VCaP (cell line): ENCODE measurements at regions not wholly inside any gene's neighbourhood (a gene's known extent, or its start where the extent isn't known, plus 50 kb on each side); places are given as distances from the start of the nearest gene placed in this dataset.
A peak's percentile ranks its signal among the peaks of the same experiment; 100 is the strongest.

Source experiments
- H3K27ac ChIP-seq: fragments of 450-650 bp; 2 replicates; pipeline ENCODE4 v1.5.1; 2017
- TF ChIP-seq, protein P1 (sequence below): fragments of 450-650 bp; conservative IDR thresholded peaks from 2 replicates; pipeline ENCODE4 v1.5.1; 2017; ENCODE audit warnings: mild to moderate bottlenecking, moderate library complexity

DNA sequence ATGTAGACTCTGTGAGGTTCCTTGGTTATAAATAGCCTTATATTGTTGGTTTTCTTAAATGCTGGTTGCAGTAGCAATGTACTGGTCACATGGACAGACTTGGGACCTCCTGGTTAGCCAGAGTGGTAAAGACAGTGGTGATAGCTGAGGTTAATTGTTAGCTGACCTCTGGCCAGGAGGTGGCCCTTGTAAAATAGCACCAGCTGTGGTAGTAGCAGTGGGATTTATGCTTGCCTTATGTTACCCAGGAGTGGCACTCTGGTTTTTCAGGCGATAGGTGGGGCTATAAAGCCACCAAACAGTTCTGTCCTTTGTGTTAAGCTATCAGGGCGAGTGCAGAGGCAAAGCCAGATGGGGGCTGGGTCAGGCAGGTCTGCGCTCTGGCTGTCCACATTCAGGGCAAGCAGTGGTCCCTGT is 94.8 kb upstream of the SRD5A2 start:
- TF ChIP-seq, protein P1, sequence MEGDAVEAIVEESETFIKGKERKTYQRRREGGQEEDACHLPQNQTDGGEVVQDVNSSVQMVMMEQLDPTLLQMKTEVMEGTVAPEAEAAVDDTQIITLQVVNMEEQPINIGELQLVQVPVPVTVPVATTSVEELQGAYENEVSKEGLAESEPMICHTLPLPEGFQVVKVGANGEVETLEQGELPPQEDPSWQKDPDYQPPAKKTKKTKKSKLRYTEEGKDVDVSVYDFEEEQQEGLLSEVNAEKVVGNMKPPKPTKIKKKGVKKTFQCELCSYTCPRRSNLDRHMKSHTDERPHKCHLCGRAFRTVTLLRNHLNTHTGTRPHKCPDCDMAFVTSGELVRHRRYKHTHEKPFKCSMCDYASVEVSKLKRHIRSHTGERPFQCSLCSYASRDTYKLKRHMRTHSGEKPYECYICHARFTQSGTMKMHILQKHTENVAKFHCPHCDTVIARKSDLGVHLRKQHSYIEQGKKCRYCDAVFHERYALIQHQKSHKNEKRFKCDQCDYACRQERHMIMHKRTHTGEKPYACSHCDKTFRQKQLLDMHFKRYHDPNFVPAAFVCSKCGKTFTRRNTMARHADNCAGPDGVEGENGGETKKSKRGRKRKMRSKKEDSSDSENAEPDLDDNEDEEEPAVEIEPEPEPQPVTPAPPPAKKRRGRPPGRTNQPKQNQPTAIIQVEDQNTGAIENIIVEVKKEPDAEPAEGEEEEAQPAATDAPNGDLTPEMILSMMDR = peak; percentile 44
- no peak overlapping the region for H3K27ac ChIP-seq

DNA sequence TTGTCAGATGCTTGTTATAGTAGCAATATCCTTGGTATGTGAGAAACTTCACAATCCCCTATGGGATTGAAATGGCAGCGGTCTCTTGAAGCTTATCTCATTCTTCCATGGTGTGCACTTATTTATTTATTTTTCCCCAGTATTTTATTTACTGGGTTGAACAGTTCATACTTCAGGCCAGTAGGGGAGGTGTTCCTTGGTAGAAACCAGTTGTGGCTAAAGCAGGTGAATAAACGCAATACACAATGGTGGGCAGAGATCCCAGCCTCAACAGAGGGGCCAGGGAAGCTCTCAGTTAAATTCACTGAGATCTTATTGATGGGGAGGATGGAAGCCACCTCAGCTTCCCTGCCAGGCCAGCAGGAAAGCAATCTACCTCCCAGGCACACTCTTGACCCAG is 93.7 kb upstream of the SRD5A2 start:
- no peak overlapping the region for H3K27ac ChIP-seq
- TF ChIP-seq, protein P1 = no peak

DNA sequence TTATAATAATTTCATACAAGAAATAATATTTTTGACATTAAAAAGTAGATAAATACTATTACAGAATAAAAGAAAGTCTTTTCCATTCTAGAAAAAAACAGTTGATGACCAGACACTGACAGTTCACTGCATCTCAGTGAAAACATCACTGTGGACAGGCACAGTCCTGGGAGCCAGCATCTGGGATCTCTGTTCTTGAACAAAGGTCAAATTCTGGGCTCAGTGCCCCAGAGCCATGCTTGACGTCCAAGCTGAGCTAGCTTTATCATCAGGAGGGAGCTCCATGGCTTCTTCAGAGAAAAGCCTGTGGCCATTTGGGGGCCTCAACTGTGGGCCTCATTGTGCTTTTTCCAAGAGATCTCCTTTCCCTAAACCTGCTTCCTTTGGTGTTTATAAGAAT is 86.1 kb upstream of the SRD5A2 start:
- TF ChIP-seq, protein P1 = no peak

DNA sequence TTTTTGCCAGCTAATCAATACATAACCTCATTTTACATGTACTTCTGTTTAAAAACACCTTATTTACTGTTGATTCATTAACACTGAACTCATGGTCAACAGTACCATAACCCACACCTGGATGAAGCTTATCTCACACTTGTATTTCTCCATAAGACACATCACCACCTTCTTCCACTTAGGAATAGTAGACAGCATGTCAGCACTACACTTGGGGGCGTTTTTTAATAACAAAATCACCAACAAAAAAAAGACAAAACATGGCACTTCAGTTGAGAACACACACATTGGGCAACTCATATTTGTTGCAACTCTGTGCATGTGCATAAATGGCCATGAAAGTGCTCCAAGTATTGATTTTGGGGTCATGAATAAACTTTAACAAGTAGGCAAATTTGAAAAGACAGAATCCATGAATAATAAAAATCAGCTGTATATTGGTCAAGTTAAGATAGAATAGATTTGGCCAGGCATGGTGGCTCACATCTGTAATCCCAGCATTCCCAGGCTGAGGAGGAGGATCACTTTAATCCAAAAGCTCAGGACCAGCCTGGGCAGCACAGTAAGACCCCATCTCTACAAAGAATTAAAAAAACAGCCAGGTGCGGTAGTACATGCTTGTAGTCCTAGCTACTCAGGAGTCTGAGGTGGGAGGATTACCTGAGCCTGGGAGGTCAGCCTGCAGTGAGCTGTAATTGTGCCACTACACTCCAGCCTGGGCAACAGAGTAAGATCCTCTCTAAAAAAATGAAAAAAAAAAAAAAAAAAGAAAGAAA is 84.4 kb upstream of the SRD5A2 start:
- TF ChIP-seq, protein P1 = no peak

More for the DNA sequence above, 86.1 kb upstream of the SRD5A2 start:
- H3K27ac ChIP-seq = no peak overlapping the region

DNA sequence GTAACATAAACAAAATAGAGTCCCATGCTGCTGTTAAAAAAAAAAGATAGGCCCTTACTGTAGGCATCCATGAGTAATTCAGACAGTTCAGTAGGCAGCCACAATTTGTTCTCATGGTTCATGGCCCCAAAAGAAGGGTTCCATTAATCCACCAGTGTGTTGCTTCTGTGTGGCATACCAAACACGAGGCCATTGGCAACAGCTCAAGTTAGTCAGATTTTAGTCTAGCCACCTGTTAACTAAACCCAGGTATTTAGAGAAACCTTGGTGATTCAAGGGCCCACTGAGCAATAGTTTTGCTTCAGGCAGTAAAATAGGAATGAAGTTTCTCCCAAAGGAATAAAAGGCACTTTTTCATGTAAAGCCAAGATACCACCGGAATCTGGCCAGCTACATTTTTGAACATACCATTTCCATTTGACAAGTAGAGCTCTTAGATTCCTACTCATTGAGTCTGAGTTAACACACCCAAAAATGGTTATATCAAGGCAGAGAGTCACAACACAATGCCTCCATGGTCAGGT is 80.1 kb upstream of the SRD5A2 start:
- H3K27ac ChIP-seq = no peak overlapping the region
- TF ChIP-seq, protein P1 = no peak

More for the DNA sequence above, 84.4 kb upstream of the SRD5A2 start:
- no peak overlapping the region for H3K27ac ChIP-seq

DNA sequence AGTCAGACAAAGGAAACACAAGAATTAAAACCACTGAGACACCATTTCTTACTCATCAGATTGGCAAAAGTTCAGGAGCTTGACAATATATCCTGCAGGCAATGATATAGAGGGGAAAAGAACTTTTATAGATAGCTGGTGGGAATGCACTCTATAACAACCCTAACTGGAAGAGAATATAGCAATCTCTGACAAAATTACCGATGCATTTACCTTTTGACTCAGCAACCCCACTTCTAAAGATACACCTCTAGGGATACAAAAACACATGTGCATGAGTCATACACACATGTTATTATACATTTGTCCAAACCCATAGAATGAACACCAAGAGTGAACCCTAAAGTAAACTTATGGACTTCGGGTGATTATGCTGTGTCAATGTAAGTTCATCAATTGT is 79.4 kb upstream of the SRD5A2 start:
- H3K27ac ChIP-seq = no peak overlapping the region
- TF ChIP-seq, protein P1 = no peak

DNA sequence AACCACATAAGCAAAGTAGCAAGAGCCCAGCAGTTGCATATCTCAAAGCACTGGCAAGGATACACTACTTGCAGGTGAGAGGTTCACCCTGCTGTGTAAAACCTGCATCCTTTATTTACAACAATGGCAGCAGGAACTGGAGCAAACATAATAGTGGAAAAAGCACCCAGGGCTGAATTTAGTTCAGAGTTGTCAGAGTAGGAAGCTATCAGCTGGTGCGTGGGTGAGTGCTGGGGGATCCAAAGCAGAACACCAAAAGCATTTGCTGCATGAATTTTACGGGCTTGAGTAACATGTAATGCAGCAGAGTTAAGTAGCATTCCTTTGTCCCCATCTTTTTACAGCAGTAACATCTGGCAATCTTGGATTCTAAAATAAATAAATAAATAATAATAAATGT is 73.5 kb upstream of the SRD5A2 start:
- TF ChIP-seq, protein P1 = no peak
- no peak overlapping the region for H3K27ac ChIP-seq
